OCI-LY3 (cell line): ENCODE measurements at regions not wholly inside any gene's neighbourhood (a gene's known extent, or its start where the extent isn't known, plus 50 kb on each side); places are given as distances from the start of the nearest gene placed in this dataset.

ENCODE experiments used
- H2AFZ ChIP-seq: fragments of 200-600, 300-600 bp; shearing (Covaris generic); 2 replicates; pipeline ENCODE4 v1.6.0; 2014; ENCODE audit warnings: antibody characterized with exemption, low read depth, low read length
- H3K27ac ChIP-seq: fragments of 200-600, 300-600 bp; sonication (generic); 2 replicates; pipeline ENCODE4 v1.5.1; 2014; ENCODE audit warnings: mild to moderate bottlenecking, low read length, moderate library complexity, mixed read lengths
- H3K27me3 ChIP-seq: fragments of 200-600, 300-600 bp; sonication (generic); 2 replicates; pipeline ENCODE4 v1.6.1; 2014; ENCODE audit warnings: low read depth, low read length, mixed read lengths
- H3K36me3 ChIP-seq: fragments of 200-600, 300-600 bp; sonication (generic); replicated peaks from 2 replicates; pipeline ENCODE3; 2014; ENCODE audit warnings: low read depth, low read length, mixed read lengths
- H3K4me1 ChIP-seq: fragments of 300-600, 200-600 bp; sonication (generic); 2 replicates; pipeline ENCODE4 v1.6.1; 2014; ENCODE audit warnings: low read length, mixed read lengths
- H3K4me2 ChIP-seq: fragments of 200-600, 300-600 bp; sonication (generic); 2 replicates; pipeline ENCODE4 v1.6.1; 2014; ENCODE audit warnings: low read length, mixed read lengths
- H3K4me3 ChIP-seq: fragments of 300-600, 200-600 bp; sonication (generic); 2 replicates; pipeline ENCODE4 v1.5.1; 2014; ENCODE audit warnings: antibody characterized with exemption, mild to moderate bottlenecking, low read length, moderate library complexity
- H3K79me2 ChIP-seq: fragments of 300-600, 200-600 bp; shearing (Covaris generic); 2 replicates; pipeline ENCODE4 v1.6.1; 2014; ENCODE audit warnings: mild to moderate bottlenecking, low read length, mixed read lengths
- H3K9ac ChIP-seq: fragments of 300-600, 200-600 bp; shearing (Covaris generic); 2 replicates; pipeline ENCODE4 v1.6.0; 2014; ENCODE audit warnings: mild to moderate bottlenecking, low read length, moderate library complexity
- H3K9me3 ChIP-seq: fragments of 200-600, 300-600 bp; shearing (Covaris generic); 2 replicates; pipeline ENCODE4 v1.6.1; 2014; ENCODE audit warnings: low read length, mixed read lengths; ENCODE audit not compliant: insufficient read depth
- H4K20me1 ChIP-seq: fragments of 200-600, 300-600 bp; sonication (generic); 2 replicates; pipeline ENCODE4 v1.6.1; 2016; ENCODE audit warnings: low read length, mixed read lengths; ENCODE audit not compliant: insufficient read depth
- EZH2phosphoT487 ChIP-seq: fragments of 200-600 bp; shearing (Covaris generic); IDR thresholded peaks from 2 replicates; pipeline ENCODE4 v1.6.1; 2018; ENCODE audit warnings: antibody characterized with exemption, mixed run types, low read depth
- TF ChIP-seq, protein P1 (sequence below): fragments of 200-600, 300-600 bp; sonication (generic); IDR thresholded peaks from 2 replicates; pipeline ENCODE4 v1.5.1; 2014; ENCODE audit warnings: antibody characterized with exemption, low read length, low read depth

DNA sequence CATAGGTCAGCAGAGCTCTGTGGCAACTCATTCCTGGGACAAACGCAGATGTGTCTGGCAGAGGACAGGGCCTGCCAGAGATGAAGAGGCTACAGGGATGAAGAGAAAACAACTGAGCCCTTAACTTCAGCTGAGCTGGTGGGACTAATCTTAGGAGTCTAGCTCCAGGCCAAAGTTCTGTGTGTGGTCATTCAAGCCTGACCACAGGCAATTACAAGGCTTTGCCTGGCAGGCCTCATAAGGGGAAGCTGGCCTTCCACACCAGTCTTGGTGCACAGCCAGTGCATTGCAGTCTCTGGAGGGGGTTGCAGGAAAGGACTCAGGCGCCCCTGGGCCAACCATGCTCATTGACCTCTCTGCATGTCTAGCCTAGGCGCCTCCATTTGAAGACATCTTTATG is 127.6 kb upstream of the DAAM1 start:
- H3K4me3 ChIP-seq = no peak overlapping the region
- no peak overlapping the region for H3K9ac ChIP-seq
- H3K4me1 ChIP-seq = no peaks in the 10 kb centered on the region
- no peak overlapping the region for H3K27ac ChIP-seq
- H2AFZ ChIP-seq = no peak overlapping the region
- H4K20me1 ChIP-seq = no peaks in the 10 kb centered on the region
- TF ChIP-seq, protein P1, sequence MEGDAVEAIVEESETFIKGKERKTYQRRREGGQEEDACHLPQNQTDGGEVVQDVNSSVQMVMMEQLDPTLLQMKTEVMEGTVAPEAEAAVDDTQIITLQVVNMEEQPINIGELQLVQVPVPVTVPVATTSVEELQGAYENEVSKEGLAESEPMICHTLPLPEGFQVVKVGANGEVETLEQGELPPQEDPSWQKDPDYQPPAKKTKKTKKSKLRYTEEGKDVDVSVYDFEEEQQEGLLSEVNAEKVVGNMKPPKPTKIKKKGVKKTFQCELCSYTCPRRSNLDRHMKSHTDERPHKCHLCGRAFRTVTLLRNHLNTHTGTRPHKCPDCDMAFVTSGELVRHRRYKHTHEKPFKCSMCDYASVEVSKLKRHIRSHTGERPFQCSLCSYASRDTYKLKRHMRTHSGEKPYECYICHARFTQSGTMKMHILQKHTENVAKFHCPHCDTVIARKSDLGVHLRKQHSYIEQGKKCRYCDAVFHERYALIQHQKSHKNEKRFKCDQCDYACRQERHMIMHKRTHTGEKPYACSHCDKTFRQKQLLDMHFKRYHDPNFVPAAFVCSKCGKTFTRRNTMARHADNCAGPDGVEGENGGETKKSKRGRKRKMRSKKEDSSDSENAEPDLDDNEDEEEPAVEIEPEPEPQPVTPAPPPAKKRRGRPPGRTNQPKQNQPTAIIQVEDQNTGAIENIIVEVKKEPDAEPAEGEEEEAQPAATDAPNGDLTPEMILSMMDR = no peak
- no peak for TF ChIP-seq EZH2phosphoT487
- H3K36me3 ChIP-seq = no peaks in the 10 kb centered on the region
- H3K4me2 ChIP-seq = no peak overlapping the region
- no peaks in the 10 kb centered on the region; the same call in 1 of the 2 replicates for H3K9me3 ChIP-seq
- no peaks in the 10 kb centered on the region for H3K79me2 ChIP-seq
- no peaks in the 10 kb centered on the region for H3K27me3 ChIP-seq

DNA sequence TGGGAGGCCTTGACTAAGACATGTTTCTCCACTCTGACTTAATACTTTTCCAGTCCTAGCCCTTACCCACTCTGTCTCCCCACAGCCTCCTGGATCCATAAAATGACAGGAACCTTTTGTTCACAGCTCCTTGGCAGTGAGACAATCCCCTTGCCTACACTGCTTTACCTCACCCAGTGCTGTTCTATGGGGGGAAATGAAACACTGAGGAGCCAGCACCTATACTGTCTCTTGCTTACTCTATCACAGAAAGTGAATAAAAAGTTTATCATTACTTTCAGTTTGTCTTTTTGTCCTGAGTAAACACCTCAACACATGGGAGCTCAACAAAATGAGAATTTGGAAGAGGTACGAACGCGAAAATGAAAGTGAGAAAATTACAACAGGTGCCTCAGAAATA is 127.2 kb upstream of the DAAM1 start:
- no peaks in the 10 kb centered on the region; the same call in 1 of the 2 replicates for H3K9me3 ChIP-seq
- H3K27ac ChIP-seq = no peak overlapping the region
- H4K20me1 ChIP-seq = no peaks in the 10 kb centered on the region
- H3K36me3 ChIP-seq = no peaks in the 10 kb centered on the region
- TF ChIP-seq, protein P1 = no peak
- TF ChIP-seq EZH2phosphoT487 = no peak
- H3K4me1 ChIP-seq = no peaks in the 10 kb centered on the region
- no peak overlapping the region for H3K4me3 ChIP-seq
- no peak overlapping the region for H3K4me2 ChIP-seq
- H3K79me2 ChIP-seq = no peaks in the 10 kb centered on the region
- no peak overlapping the region for H2AFZ ChIP-seq
- H3K9ac ChIP-seq = no peak overlapping the region
- no peaks in the 10 kb centered on the region for H3K27me3 ChIP-seq

DNA sequence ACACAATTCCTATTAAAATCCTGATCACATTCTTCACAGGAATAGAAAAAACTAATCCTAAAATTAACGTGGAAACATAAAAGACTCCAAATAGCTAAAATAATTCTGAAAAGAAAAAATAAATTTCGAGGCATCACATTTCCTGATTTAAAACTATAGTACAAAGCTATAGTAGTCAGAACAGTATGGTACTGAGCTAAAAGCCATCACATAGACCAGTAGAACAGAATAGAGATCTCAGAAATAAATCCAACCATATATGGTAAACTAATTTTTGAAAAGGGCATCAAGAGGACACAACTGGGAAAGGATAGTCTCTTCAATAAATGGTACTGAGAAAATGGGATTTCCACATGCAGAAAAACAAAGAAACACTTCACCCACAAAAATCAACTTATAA is 125.2 kb upstream of the DAAM1 start:
- Histone ChIP-seq H3K36me3 (no peaks in the 10 kb centered on the region), H3K9me3 (no peaks in the 10 kb centered on the region; the same call in 1 of the 2 replicates), H3K27ac (no peak overlapping the region), H2AFZ (no peak overlapping the region), H3K9ac (no peak overlapping the region), H4K20me1 (no peaks in the 10 kb centered on the region), H3K27me3 (no peaks in the 10 kb centered on the region), H3K4me1 (peaks cover 9% of the 10 kb centered on the region), H3K79me2 (no peaks in the 10 kb centered on the region), H3K4me3 (no peak overlapping the region), H3K4me2 (no peak overlapping the region)
- TF ChIP-seq, protein P1 = no peak
- no peak for TF ChIP-seq EZH2phosphoT487

DNA sequence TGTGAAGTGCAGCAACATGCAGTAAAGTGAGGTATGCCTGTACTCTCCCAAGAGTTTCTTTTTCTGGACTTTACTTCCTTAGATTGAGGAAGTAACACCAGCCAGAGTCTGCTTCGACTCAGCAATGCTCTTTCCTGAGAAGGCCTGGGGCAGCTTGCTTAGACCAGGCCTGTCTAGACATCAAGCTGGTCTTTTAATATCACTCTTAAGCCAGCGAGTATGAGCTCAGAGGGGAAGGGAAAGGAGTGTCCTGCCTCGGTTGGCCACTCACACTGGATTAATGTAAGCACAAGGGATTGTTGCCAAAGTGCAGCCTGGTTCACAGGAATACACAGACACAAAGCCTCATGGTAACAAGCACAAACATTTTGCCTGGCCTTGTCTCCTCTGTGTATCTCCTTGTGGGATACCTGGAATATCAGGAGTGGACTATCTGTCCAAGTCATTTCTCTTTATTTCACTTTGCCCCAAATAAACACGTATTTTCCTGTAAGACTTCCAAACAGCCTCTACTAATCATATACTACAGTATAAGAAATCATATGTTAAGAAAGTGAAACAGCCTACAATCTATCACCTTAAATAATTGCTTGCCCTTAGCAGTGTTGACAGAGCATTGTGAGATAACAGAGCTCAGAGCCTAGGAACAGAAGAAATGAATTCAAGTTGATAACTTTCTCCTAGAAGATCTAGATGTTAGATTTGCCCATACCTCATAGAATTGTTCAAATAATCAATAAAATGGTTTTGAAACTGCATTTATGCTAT is 121.2 kb upstream of the DAAM1 start:
- Histone ChIP-seq H2AFZ (peak overlapping the region; percentile 31; the same call in 1 of the 2 replicates), H3K4me1 (peaks cover 9% of the 10 kb centered on the region), H3K27me3 (no peaks in the 10 kb centered on the region), H3K4me3 (no peak overlapping the region), H4K20me1 (no peaks in the 10 kb centered on the region), H3K79me2 (no peaks in the 10 kb centered on the region), H3K9me3 (no peaks in the 10 kb centered on the region; the same call in 1 of the 2 replicates), H3K4me2 (no peak overlapping the region), H3K27ac (no peak overlapping the region), H3K36me3 (no peaks in the 10 kb centered on the region), H3K9ac (no peak overlapping the region)
- TF ChIP-seq, protein P1 = no peak
- no peak for TF ChIP-seq EZH2phosphoT487
